ENCODE measurements at regions not wholly inside any gene's neighbourhood (a gene's known extent, or its start where the extent isn't known, plus 50 kb on each side); places are given as distances from the start of the nearest gene placed in this dataset.

DNA sequence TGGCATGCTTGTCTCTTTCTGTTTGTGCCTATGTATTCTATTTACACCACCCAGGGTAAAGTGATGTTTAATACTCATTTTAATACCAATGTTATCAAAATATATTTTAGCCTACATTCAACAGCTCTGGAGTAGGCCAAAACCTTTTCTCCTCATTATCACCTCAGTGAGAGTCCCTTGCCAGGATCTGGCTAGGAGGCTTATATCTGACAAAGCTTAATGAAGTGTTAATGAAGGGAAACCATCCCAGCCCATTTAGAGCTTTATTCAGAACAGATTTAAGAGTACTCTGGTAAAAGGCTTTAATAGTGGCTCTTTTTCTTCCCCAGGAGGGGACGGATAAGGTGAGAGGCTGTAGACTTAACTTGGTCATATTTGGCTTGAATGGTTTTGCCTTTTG, 137.6 kb downstream of the GRIN2B start:
- DNase-seq (ENCODE audit: extremely low read depth, low read depth) = no peak

DNA sequence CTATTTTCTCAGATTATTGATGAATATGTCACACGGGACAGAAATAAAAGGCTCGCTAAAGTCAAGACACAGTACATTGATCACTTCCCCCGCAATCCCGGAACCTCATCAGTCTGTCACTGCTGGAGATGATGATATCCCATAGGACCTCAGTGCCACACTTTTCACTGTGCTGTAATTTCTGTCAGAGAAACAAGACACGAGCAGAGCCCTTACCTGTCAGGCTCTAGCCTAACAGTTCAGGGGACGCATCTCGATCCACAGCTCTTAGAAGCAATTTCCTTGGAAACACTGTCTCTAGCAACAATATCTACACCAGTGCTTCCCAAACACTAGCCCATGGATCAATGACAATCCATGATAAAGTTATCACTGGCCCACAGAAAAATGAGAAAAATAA, 140.0 kb downstream of the GRIN2B start:
- DNase-seq (ENCODE audit: extremely low read depth, low read depth) = no peak

- no peak for DNase-seq (ENCODE audit: extremely low read depth, low read depth)
Observed at GRCh38 chr12:13839365-13840336, 141.8 kb downstream of the GRIN2B start.

DNA sequence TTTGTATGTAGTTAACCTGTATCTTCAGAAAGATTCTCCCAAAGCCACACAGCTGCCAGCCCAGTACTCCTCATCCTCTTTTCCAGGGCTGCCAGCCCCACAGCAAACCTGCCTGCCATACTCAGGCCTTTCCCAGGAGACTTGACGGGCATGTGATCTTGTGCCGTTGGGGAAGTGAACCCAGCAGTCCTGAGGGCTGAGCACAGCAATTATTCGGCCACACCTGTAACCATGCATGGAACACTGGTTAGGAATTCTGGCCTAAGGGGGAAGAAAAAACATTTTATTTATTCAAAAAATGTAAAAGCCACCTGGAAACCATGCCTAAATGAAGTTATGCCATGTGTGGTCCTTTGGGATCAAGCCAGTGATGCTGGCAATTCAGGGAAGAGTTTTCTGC, 145.3 kb downstream of the GRIN2B start:
- no peak for DNase-seq (ENCODE audit: extremely low read depth, low read depth)

GRCh38 chr12:13835652-13836051, 145.8 kb downstream of the GRIN2B start:
- no peak for DNase-seq (ENCODE audit: extremely low read depth, low read depth)

DNA sequence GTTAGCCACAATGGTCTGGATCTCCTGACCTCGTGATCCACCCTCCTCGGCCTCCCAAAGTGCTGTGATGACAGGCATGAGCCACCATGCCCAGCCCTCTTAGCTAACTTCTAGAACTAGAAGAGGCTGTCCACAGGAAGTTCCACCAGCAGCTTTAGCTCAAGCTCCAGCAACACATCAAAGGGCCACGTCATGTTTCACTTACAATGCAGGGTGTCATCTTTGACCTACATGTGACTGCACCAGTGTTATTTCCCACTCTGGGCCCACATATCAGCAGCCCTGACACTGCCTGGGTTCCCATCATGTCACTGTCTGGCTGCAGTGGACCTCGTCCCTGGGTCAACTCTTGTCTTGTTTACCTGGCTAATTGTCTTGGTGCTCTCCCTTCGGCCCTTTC, 147.2 kb downstream of the GRIN2B start:
- no peak for DNase-seq (ENCODE audit: extremely low read depth, low read depth)

DNA sequence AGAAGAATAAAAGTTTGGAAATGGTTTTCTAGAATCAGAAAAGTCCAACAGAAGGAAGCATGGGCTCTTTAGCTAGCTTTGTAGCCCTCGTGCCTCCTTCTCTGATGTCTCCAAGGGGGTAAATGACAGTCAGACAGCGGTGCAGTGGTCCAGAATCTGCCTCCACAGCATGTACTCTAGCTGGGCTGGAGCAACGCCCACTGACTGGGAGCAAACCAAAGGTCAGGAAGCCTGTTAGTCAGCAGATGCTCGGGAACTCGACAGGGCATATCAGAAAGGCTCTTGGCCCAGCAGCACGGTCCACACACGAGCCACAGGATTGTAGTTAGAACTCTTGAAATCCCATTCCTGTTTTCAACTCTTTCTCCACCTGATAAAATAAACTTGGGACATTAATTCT, 164.3 kb downstream of the GRIN2B start:
- DNase-seq (ENCODE audit: extremely low read depth, low read depth) = no peak

DNA sequence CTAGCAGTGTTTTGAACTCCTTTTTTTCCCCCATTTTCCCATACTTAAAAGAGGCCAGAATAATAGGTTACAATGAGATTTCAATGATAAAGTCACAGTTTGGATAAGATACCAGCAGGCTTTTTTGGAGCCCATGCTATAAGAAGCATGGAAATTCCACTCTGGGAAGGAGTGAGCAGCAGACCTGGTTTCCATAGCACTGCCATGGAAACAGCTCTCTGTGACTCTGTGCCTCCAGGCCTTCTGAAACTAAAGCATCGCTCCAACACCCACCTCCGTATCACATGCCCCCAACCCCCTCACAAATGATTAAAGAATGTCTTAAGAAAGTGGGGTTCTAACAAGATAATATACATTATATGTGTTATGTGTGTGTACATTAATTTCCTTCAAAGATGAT, 165.0 kb downstream of the GRIN2B start:
- DNase-seq (ENCODE audit: extremely low read depth, low read depth) = no peak

- DNase-seq (ENCODE audit: extremely low read depth, low read depth) = no peak
Observed at GRCh38 chr12:13812168-13812567, 169.2 kb downstream of the GRIN2B start.

DNA sequence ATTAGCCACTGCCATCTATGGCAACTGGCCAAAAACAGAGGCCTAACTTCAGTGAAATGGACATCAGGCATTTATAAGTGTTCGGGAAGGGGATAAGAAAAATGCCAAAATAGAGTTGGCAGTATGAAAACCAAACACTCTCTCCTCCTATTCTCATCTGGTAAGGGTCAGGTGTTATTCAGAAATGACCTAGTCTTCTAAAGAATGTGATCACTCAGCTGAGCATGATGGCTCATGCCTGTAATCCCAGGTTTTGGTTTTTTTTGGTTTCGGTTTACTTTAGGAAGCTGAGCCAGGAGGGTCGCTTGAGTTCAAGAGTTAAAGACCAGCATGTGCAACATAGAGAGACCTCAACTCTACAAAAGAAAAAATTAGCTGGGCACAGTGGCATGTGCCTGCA, 170.3 kb downstream of the GRIN2B start:
- no peak for DNase-seq (ENCODE audit: extremely low read depth, low read depth)

DNA sequence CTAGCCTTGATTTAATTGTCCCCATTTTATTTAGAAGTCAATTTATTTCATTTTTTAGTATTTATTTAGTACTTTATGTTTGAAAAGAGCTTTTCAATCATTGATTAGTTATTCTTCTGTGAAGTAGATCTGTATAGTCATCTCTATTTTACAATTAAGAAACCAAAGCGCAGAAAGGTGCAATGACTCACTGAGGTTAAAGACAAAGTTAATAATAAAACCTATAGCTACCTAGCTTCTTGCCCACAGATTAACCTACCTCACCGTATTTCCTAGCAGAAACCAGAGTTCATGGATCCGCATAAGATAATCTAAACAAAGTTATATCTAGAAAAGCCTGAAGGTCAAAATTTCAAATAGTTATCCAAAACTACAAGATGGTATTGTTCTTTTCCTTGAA, 176.4 kb downstream of the GRIN2B start:
- DNase-seq (ENCODE audit: extremely low read depth, low read depth) = no peak

DNA sequence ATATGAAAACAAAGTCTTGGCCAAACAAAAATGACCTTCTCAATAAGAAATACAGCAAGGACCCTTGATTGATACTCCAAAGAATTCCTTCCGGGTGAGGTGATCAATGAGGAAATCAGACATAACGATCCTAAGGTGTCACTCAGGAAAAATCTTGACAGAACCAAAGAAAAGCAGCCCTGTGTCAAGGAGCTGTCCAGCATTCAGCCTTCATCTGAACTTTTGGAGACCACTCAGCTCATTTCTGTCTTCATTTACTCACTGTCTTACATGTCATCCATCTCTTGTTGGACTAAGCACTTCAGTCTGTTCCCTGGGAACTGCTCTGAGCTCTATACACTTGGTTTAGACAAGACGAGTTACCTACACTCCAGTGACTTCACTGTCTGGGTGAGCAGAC, 179.9 kb downstream of the GRIN2B start:
- no peak for DNase-seq (ENCODE audit: extremely low read depth, low read depth)

DNA sequence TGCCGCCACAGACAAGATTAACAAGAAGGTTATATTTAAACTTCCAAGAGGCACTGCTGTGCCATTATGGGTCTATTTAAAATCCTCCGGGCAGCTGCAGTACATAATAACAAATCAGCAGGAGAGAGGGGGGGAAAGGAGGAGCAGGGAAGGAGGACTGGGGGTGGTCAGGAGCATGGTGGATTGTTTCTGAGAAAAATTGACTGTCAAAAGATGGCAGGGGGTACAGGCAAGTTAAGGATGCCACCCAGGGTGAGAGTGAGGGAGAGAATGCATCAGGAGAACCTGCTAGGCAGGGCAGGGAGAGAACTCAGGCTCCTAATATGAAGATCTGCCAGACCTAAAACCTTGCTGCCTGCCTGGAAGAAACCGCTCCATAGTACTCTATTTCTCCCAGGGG, 181.8 kb downstream of the GRIN2B start:
- DNase-seq (ENCODE audit: extremely low read depth, low read depth) = no peak

DNA sequence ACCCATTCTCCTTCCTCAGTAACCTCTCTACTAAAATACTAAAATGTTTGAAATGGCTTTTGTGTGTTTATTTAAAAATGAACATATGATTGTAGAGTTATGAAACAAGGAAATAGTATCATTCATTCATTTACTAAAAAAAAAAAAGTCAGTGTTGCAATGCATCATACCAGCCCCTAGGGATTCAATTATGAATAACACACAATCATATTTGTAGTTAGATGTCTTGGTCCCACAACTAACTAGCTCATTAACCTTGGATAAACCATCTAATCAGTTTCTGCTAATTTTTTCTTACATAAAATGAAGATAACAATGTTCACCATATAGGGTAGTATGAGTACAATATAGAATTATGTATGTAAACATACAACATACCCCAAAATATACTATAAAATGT, 183.2 kb downstream of the GRIN2B start:
- DNase-seq (ENCODE audit: extremely low read depth, low read depth) = no peak

- DNase-seq (ENCODE audit: extremely low read depth, low read depth) = no peak
Observed at GRCh38 chr12:13794706-13795105, 186.7 kb downstream of the GRIN2B start.

DNA sequence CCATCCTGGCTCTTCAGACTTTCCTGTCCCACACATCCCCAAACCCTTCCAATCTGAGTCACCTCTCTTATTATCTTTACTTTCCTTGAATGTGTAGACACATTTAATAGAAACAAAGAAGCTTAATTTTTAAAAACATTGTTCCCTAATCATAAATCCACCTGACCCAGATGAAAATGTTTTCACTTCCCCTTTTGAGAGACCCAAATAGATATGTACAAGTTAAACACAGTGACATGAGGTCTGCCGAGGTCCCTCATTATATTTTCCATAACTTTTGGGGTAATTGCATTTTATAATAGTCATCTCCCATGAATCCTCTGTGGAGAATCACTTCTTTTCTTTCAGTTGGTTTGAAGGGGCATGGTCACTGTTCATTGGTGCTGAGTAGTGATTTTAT, 191.1 kb downstream of the GRIN2B start:
- DNase-seq (ENCODE audit: extremely low read depth, low read depth) = no peak

GRCh38 chr12:13788626-13789025, 192.8 kb downstream of the GRIN2B start:
- no peak for DNase-seq (ENCODE audit: extremely low read depth, low read depth)

- no peak for DNase-seq (ENCODE audit: extremely low read depth, low read depth)
Observed at GRCh38 chr12:13786646-13787045, 194.8 kb downstream of the GRIN2B start.

DNA sequence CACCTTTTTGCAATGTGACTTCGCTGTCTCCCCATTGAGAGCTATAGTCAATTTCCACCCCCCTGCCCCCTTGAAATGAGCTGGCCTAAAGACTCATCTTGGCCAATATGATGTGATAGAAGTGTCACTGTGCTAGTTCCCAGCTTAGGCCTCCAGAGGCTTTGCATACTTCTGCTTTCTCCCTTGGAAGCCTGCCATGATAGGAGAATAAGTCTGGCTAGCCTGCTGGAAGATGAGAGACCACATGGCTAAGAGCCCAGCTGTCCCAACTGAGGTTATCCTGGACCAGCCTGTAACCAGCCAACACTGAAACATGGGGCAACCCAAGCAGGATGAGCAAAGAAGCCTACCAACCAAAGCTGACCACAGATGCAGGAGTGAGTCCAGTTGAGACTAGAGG, 196.9 kb downstream of the GRIN2B start:
- DNase-seq (ENCODE audit: extremely low read depth, low read depth) = no peak

DNA sequence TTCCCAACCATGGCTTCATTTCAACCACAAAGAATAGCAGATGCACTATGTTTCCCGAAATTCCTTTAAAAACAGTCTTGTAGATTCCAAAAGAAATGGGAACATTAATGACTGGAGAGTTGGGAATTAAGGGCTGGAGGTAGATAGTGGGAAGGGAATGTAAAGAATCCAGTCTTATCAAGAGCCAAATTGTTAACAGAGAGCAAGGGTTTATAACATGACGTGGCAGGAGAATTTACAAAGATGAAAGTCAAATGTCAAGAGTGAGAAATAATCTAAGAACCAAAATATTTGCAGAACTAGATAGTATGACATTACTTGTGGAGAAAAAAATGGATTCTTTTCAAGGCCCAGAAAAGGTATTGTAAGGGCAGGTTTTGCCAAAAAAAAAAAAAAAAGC, 200.9 kb downstream of the GRIN2B start:
- no peak for DNase-seq (ENCODE audit: extremely low read depth, low read depth)

GRCh38 chr12:13777374-13777773, 204.0 kb downstream of the GRIN2B start:
- DNase-seq (ENCODE audit: extremely low read depth, low read depth) = no peak

GRCh38 chr12:13772264-13772663, 209.1 kb downstream of the GRIN2B start:
- DNase-seq (ENCODE audit: extremely low read depth, low read depth) = no peak

GRCh38 chr12:13770576-13770975, 210.8 kb downstream of the GRIN2B start:
- DNase-seq (ENCODE audit: extremely low read depth, low read depth) = no peak

All from NCI-H460 (cell line).